NCI-H446 treated with DMSO at 0.1 percent for 48 hours (cell line): ENCODE measurements at regions not wholly inside any gene's neighbourhood (a gene's known extent, or its start where the extent isn't known, plus 50 kb on each side); places are given as distances from the start of the nearest gene placed in this dataset.
"Not testable (repeated sequence)": the region's sequence is repeated elsewhere in the genome, so short reads cannot be mapped to it uniquely, and the experiment has no call there.

Experiments used
- DNase-seq: peaks from one replicate; lab custom pipeline; 2025; lab: John Stamatoyannopoulos, UW

DNA sequence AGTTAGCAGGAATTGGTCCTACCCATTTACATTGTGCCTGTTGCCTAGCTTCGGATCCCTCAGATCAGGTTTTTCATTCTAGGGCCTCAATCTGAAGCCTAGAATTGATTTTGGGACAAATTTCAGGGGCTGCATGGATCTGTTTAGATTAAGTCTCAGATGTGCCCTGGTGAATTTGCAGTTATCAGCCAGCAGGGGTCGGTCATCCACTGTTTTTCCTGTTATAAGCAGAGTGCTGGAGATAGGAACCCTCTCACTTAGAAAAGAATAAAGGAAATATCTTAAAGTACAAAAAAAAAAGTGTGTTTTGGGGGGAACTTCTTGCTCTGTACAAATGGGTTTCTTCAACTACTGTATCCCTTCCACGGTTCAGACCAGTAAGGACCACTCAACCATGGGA, 212.5 kb downstream of the BCHE start:
- no peak for DNase-seq

DNA sequence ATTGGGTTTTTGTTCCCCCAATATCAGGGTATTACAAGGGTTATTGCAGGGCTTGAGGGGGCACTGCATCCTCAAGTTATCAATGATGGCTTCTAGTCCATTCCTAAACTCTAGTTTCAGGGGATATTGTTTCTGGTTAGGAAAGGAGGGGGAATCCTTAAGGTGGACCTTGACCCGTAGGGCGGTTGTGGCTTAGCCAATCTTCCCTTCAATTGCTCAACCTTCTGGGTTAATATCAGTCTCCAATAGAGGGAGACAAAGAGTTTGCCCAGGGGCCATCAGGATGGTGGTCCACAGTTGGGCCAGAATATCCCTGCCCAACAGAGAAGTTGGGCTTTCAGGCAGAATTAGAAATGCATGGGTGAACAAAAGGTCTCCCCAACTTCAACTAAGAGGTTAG, 214.9 kb downstream of the BCHE start:
- no peak for DNase-seq

DNA sequence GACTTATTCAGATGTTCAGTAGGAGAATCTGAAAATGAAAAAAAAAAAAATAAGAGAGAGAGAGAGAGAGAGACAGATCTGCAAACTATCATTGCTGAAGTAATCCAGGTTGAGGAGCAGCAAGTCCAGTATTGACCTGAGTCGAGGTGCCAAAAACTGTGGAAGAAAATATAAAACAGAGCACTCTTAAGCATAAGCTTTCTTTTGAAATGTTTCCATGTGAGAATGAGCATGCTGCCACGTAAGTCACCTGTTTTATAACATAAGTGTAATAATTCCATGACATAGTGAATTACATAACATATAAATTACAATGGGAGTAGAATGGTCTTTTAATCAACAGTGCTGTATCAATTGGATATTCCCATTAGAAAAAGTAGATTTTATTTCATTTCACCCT, 218.2 kb downstream of the BCHE start:
- no peak for DNase-seq

DNA sequence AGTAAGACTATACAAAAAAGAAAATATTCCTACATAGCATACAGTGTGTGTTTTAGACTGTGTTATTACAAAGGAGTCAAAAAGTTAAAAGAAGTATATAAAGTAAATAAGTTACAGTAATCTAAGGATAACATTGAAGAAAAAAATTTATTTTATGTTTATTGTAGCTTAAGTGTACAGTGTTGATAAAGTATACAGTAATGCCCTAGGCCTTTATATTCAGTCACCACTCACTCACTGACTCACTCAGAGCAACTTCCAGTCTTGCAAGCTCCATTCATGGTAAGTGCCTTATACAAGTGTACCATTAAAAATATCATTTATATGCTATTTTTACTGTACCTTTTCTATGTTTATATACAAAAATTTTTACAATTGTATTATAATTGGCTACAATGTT, 220.1 kb downstream of the BCHE start:
- no peak for DNase-seq

DNA sequence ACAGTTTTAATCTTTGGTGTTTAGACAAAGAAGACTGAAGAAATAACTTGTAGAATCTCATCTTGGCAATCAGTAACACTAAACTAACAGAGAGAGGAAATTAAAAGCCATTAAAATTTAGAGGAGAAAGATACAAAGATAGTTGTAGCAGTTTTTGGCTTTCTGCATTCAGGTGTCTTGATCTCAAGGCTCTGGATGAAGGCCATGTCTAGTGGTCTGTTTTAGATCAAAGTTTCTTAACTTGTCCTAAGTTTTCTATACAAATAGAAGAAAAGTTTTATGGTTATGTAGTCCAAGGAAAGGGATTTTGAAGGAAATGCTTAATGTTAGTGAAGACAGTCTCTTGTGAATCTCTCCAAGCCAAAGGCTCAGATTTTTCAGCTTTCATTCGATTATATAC, 222.9 kb downstream of the BCHE start:
- DNase-seq, result no peak

DNA sequence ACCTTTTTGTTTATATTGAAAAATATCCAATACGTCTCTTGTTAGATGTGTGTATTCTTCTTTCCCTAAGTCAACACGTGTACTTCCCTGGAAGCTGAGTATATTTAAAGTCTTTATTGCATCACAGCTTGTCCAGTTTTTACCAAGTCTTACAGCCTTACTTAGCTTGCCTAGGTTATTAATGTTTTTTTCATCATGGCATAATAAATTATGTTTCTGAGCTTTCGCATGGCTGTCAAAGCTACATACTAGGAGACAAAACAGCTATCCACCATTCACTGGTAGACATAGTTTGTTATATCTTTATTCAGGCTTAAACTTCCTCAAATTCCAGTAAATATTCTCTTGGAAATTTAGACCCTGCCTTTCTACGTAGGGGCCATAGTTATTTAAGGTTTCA, 224.2 kb downstream of the BCHE start:
- DNase-seq, result no peak

DNA sequence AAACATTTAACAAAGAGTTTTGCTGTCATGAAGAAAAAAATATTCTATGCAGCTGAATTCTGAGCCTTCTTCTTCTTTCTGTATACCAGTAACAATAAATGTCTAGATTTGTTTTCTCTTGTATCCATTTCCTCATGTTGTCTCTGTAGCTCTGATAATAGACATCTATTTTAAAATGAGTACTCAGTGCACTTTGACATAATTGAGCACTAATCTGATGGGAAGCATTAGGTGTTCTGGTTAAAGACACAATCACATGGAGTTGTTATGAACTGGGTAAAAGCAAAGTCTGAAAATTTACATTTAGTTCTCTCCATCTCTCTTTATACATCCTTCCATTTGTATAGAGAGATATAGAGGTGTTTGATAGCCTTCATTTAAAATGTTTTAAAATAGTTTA, 230.0 kb downstream of the BCHE start:
- DNase-seq, result no peak

DNA sequence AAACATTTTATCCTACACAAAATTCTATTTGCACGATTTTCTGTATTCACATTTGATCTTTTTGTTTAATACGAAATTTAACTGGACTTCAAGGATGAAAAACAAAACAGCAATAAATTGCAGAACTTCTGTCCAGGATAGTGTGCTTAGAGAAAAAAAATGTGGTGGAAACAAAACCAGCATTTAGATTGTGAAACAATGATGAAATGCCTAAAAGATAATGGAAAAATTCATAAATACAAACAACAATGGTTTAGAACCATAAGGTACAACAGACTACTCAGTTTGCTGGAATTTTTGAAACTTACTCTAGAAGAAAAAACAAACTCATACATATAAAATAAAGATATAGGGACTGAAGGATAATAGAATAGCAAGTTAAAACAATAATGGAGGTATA, 234.0 kb downstream of the BCHE start:
- no peak for DNase-seq

DNA sequence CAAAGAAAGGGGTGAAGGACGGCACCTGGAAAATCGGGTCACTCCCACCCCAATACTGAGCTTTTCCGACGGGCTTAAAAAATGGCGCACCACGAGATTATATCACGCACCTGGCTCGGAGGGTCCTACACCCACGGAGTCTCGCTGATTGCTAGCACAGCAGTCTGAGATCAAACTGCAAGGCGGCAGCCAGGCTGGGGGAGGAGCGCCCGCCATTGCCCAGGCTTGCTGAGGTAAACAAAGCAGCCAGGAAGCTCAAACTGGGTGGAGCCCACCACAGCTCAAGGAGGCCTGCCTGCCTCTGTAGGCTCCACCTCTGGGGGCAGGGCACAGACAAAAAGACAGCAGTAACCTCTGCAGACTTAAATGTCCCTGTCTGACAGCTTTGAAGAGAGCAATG, 264.7 kb downstream of the BCHE start:
- not testable (repeated sequence) for DNase-seq

DNA sequence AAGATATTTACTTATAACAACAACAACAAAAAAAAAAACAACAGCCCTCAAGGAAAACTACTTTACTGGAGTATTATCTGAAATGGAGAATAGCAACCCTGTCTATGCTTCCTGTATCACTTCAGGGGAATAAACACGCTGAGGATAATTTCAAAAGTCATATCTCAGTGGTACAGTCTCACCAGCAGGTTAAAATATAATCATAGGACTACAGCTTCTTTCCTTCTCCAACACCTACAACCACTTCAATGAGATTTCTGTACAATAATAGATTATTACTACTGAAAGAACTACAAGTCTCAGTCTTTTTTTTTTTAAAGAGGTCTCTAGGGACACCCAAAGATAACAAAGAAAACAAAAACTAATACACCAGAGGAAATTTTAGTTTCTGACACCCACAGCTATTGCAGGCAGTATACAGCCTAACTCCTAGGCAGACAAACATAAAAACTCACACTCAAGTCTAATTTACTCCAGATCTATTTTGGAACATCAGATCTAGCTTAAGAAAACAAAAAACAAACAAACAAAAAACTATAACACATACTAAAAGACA, 268.2 kb downstream of the BCHE start:
- no peak for DNase-seq

DNA sequence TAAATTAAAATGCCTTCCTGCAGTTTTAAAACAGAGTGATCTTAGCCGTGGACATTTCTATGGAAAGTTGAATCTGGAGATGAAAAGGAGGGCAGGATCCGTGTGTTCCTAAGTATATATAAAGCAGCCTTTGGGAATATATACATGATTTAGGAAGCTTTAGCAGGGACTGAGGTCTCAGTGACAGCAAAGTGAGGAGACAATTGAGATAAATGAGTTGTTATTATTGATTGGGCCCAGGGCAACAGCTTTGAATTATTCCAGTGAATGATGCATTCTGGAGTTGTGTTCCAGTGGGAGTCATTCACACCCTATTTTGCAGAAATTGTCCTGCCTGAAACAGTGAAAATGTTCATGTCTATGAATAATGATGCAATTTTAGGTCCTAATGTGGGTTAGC, 281.4 kb downstream of the BCHE start:
- DNase-seq, result no peak

DNA sequence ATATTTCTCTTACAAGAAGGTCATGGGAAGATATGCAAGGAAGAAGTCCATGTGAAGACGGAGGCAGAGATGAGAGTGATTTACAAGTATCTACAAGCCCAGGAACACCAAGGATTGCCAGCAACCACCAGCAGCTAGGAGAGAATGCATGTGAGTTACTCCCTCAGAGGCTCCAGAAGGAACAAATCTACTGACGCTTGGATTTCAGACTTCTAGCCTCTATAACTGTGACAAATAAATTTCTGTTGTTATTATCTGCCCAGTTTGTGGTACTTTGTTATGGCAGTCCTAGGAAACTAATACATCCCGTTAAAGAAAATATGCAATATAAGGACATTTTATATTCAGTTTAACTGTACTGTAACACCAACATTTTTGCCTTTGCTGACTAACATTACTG, 283.9 kb downstream of the BCHE start:
- no peak for DNase-seq

DNA sequence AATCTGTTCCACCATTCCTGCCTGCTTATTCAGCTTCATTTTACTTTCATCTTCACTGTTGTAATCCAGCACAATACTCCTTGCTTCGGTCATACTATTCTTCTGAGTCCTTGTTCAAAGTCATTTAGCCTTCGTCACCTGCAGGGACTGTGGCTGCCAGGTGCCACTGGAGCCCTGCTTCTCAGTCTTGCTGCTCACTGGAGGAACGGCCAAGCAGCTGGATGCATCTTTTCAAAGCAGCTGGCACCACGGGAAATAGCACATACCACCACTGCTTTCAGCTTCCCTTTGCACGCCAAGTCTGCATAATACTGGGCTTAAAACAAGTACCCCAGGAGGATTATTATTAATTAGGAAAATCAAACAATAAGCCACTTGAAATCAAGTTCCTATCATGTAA, 287.6 kb downstream of the BCHE start:
- DNase-seq, result no peak

DNA sequence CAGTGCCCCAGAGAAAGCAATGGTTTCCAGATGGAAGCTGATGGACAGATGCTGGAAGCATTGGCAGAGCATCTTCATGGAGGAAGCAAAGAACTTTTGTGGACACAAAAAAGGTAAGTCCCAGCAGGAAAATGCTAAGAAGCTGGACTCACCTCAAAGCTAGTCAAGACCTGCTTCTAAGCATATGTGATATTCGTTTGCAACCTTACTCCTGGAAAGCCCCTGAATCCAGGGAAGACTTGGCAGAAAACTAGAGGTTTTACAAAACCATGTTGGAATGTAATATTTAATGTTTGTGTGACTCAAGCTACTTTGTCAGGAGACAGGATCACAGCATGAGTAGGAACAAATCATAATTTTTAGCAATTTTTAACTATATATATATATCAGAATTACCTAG, 288.2 kb downstream of the BCHE start:
- no peak for DNase-seq

DNA sequence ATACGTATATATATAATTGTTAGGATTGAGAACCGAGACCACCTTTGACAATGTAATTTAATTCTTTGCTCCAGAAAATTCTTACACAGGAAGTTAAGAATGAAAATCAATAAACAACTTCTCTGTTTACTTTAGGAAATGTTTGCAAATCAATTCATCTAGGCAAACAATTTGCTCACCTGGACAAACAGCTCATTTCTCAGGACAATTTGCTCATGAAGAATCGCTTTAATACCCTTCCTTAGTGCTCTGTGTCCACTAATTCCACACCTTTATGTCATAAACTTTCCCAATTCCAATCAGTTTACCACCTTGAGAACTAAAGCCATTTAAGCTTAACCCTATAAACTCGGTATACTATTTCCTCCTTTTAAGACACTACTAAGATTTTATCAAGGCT, 292.2 kb downstream of the BCHE start:
- no peak for DNase-seq

DNA sequence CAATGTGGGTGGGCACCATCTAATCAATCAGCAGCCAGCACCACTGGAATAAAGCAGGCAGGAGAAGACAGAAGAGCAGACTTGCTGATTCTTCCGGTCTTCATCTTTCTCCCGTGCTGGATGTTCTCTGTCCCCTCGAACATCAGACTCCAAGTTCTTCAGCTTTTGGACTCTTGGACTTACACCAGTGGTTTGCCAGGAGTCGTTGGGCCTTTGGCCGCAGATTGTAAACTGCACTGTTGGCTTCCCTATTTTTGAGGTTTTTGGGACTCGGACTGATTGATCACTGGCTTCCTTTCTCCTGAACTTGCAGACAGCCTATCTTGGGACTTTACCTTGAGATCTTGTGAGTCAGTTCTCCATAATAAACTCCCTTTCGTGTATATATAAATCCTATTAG, 292.8 kb downstream of the BCHE start:
- DNase-seq, result no peak

DNA sequence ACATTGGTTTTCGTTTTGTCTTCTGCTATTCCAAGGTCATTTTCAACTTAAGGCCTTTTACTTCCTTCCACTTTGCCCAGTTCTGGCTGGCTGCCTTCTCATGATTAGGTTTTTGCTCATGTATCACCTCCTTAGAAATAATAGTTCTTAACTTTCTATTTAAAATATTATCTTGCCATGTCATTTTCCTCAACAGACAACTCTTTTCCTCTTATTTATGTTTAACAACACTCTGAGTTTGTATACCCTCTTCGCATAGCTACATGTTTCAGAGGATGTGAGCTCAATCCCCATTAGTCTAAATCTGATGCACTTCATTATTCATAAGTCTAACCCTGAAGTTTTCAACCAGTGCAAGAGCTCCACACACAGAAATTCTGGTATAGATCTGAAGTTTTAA, 299.1 kb downstream of the BCHE start:
- no peak for DNase-seq

DNA sequence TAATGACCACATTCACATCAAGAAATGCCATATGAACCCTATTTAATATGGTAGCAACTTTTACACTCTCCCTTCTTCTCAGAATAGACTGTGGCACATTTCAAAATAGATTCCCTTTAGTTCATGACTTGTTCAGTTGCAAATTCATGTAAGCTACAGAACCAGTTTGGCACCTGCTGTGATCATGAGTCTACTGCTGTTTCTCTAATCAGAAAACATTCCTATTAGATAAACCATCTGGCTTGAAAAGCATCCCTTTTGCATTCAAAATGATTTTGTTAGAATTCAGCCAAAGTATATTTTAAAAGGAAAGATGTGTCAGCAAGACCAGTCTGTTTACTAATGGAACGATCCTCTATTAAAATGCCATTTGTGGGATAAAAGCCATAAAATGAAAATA, 304.4 kb downstream of the BCHE start:
- DNase-seq, result peak; percentile 36

DNA sequence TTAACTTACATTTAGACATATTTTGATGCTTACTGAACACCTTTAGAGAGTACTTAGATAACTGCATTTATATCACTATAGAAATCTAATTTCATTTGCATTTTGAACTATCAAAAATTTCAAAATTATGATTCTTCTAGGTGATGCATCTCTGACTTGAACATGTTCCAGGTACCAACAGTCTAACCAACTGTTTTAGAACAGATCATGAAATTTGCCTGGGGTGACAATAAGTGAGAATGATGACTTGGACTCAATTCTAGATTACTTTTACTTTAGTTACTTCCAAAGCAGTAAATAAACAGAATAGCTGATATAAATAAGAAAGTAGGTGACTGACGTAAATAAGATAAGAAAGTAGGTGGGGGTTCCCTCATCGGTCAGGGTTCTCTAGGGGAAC, 307.8 kb downstream of the BCHE start:
- DNase-seq, result no peak

DNA sequence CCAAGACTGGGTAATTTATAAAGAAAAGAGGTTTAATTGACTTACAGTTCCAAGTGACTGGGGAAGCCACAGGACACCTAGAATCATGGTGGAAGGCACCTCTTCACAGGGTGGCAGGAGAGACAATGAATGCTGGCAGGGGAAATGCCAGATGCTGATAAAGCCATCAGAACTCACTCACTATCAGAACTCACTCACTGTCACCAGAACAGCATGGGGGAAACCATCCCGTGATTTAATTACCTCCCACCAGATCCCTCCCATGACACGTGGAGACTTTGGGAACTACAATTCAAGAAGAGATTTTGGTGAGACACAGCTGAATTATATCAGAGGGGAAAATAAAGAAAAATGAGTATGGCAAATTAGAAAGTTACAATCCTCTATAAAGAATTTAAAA, 310.9 kb downstream of the BCHE start:
- no peak for DNase-seq

DNA sequence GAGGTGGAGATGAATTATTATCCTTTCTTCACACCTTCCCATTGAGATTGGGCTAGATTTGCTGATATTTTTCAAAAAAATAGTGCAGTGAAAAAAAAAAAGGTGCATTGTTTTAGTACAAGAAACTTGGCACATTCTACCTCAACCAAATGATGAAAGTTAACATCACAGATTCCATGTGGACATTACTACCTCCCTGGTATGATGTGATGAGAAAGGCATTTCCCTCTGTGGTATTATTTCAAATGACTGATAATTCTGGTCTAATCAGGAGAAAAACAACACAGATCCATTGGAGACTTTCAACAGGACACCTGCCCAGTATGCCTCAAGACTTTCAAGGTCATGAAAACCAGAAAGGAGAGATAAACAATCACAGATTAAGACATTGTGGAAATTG, 313.4 kb downstream of the BCHE start:
- no peak for DNase-seq

DNA sequence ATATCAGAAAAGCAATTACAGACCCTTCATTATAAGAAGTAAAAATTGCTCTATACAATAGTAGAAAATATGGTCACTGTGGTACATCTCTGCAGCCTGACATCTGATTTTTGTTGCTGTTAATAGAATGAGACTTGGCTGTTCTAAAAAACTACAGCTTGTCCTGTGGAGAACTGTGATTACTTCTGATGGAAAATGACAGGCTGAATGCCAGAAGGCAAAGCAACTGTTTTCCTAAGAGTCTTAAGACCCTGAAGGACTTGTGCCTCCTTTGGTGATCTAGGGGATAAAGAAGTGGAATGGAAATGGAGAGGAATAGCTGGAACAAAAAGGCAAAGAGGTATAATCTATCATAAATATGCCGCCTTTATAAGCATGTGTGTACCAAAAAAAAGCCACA, 314.8 kb downstream of the BCHE start:
- no peak for DNase-seq

DNA sequence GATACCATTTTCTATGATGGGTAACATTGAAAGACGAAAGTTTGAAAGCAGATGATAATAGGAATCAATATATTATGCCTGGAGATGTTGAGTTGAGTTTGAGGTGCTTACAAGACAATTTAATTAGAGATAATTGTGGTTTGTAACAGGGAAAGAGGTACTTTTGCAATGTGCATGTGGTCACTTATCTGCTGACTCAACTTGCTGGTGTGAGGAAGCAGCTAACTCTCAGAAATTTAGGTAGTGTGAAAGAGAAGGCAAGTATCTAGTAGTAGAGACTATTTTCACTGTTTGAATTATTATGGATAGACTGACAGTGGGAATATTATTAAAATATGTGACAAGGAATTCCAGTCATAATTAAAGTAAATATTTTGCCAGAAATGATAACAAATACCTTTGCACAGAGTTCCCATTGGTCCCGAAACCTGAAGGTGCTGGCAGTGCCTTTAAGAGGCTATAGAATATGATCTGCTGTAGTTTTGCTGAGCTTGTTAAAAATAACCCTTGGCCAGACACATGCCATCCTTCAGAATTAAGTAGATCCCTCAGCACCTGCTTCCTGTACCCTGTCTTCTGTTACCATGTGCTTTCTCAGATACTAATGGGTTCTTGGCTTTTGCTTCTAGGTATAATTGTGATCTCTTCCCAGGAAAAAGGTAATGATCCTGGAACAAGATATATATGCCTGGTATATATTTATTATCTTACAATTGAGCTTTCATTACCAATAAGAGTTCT, 315.9 kb downstream of the BCHE start:
- DNase-seq, result no peak

DNA sequence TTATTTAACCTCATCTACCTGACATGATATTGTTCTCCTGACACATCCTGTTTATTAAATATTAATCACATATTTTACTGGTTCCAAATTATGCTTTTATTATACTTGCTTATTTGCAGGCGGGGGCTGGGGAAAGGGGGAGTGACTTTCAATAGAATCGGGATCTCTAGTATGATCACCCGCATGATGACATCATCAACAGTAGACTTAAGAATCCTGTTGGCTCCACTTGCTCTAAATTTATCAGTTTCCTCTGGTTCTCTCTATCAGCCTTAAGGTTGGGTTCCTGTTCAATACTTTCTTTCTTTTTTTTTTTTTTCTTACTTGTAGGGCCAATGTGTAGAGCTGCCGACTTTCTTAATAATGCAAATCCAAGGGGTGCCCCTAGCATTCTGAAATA, 317.5 kb downstream of the BCHE start:
- DNase-seq, result no peak
